ENCODE measurements at regions not wholly inside any gene's neighbourhood (a gene's known extent, or its start where the extent isn't known, plus 50 kb on each side); places are given as distances from the start of the nearest gene placed in this dataset.

- DNase-seq: no peak
These were observed 414.6 kb downstream of the CAAP1 start for GRCh38 chr9:26477963-26478362.

- no peak for DNase-seq
These were observed 421.3 kb downstream of the CAAP1 start for GRCh38 chr9:26471261-26471660.

- no peak for DNase-seq
These were observed 422.3 kb downstream of the CAAP1 start for GRCh38 chr9:26470284-26470683.

GRCh38 chr9:26463837-26464236, 428.8 kb downstream of the CAAP1 start:
- no peak for DNase-seq

GRCh38 chr9:26462751-26463150, 429.9 kb downstream of the CAAP1 start:
- no peak for DNase-seq

GRCh38 chr9:26462213-26462612, 430.4 kb downstream of the CAAP1 start:
- no peak for DNase-seq

GRCh38 chr9:26460624-26461023, 432.0 kb downstream of the CAAP1 start:
- DNase-seq: no peak

- no peak for DNase-seq
These were observed 432.6 kb downstream of the CAAP1 start for GRCh38 chr9:26459959-26460358.

GRCh38 chr9:26458054-26458453, 434.5 kb downstream of the CAAP1 start:
- no peak for DNase-seq

GRCh38 chr9:26457151-26457550, 435.5 kb downstream of the CAAP1 start:
- no peak for DNase-seq

GRCh38 chr9:26439061-26439624, 453.5 kb downstream of the CAAP1 start:
- no peak for DNase-seq

GRCh38 chr9:26437056-26437711, 455.4 kb downstream of the CAAP1 start:
- DNase-seq: no peak

GRCh38 chr9:26426551-26427131, 466.0 kb downstream of the CAAP1 start:
- no peak for DNase-seq

- DNase-seq: no peak
These were observed 474.1 kb downstream of the CAAP1 start for GRCh38 chr9:26418480-26418879.

GRCh38 chr9:26415528-26415927, 477.1 kb downstream of the CAAP1 start:
- DNase-seq: no peak

- no peak for DNase-seq
These were observed 479.0 kb downstream of the CAAP1 start for GRCh38 chr9:26413611-26414010.

GRCh38 chr9:26412446-26412845, 480.2 kb downstream of the CAAP1 start:
- no peak for DNase-seq

- DNase-seq: no peak
These were observed 485.9 kb downstream of the CAAP1 start for GRCh38 chr9:26406676-26407075.

GRCh38 chr9:26399556-26399955, 493.0 kb downstream of the CAAP1 start:
- DNase-seq: no peak

GRCh38 chr9:26394025-26394424, 498.6 kb downstream of the CAAP1 start:
- DNase-seq: no peak

- no peak for DNase-seq
These were observed 500.0 kb downstream of the CAAP1 start for GRCh38 chr9:26392639-26393038.

GRCh38 chr9:26391036-26391435, 501.6 kb downstream of the CAAP1 start:
- no peak for DNase-seq

- no peak for DNase-seq
These were observed 517.2 kb downstream of the CAAP1 start for GRCh38 chr9:26375448-26375847.

GRCh38 chr9:26373616-26374015, 519.0 kb downstream of the CAAP1 start:
- no peak for DNase-seq

GRCh38 chr9:26371236-26371635, 521.4 kb downstream of the CAAP1 start:
- no peak for DNase-seq

Measured in GF-D8 (cell line).